K562 (cell line): ENCODE measurements at regions not wholly inside any gene's neighbourhood (a gene's known extent, or its start where the extent isn't known, plus 50 kb on each side); places are given as distances from the start of the nearest gene placed in this dataset.
A peak's percentile ranks its signal among the peaks of the same experiment; 100 is the strongest.

Experiments
- ATAC-seq: fragments of 200-7000 bp; cut with Tn5 transposase; 3 replicates; pipeline ENCODE4 v1.9.1; 2020; ENCODE audit warnings: moderate library complexity
- BruUV-seq: library from RNA; stranded (reverse); fragments of 400-500 nt; replicated peaks from 2 replicates; lab custom pipeline; 2021; lab: Mats Ljungman, UMichigan
- CTCF ChIA-PET: fragments of 300-600 bp; formaldehyde crosslinking; extraction: SDS; loops from one replicate; lab custom pipeline; 2021; ENCODE audit warnings: low intra/inter-chr PET ratio; lab: Yijun Ruan, JAX
- POLR2A ChIA-PET: fragments of 300-600, 350-650 bp; sonication (Branson Sonifier 250); formaldehyde crosslinking; extraction: SDS; loops from one replicate; lab custom pipeline; 2021; ENCODE audit warnings: antibody characterized with exemption, inconsistent platforms; lab: Yijun Ruan, JAX
- DNase-seq, 4 experiments: peaks; one replicate each; pipeline versions ENCODE4 v3.0.0 to v3.0.0-alpha.2; 2011 to 2018; ENCODE audit warnings: low spot score in 3 of 4, mixed read lengths in 3 of 4; ENCODE audit errors: extremely low read depth in 1 of 4
- FAIRE-seq: peaks from 2 replicates; lab custom pipeline; 2011; peaks lifted over from hg19 to GRCh38; lab: Jason Lieb, UNC
- H2AFZ ChIP-seq: 2 replicates; pipeline ENCODE4 v1.6.0; 2011; ENCODE audit warnings: low read depth, low read length, control low read depth, inconsistent platforms
- H3K27ac ChIP-seq: fragments of 200-600 bp; 3 replicates; pipeline ENCODE4 v1.8.0; 2011; ENCODE audit warnings: low read depth, mild to moderate bottlenecking, control low read depth, inconsistent platforms, low read length, moderate library complexity, mixed read lengths; ENCODE audit errors: extremely low read depth
- H3K27me3 ChIP-seq, 2 experiments: fragments of 300-600 bp in 1 of 2; 2 replicates in 1 of 2; 3 replicates in 1 of 2; pipeline versions ENCODE4 v1.6.0 to v1.8.0; 2011; ENCODE audit warnings: inconsistent platforms in 2 of 2, low read length in 2 of 2, mild to moderate bottlenecking in 1 of 2, mixed read lengths in 1 of 2, moderate library complexity in 1 of 2; ENCODE audit not compliant: control insufficient read depth in 2 of 2, insufficient read depth in 2 of 2
- H3K36me3 ChIP-seq: fragments of 300-600 bp; 3 replicates; pipeline ENCODE4 v1.8.0; 2011; ENCODE audit warnings: mild to moderate bottlenecking, low read length, inconsistent platforms; ENCODE audit not compliant: control insufficient read depth, insufficient read depth
- H3K4me1 ChIP-seq, 2 experiments: fragments of 200-600 bp in 1 of 2; replicated peaks in 1 of 2; 2 replicates in 1 of 2; 3 replicates in 1 of 2; pipeline versions ENCODE4 v1.5.1 to v1.8.0; 2011; ENCODE audit warnings: inconsistent platforms in 2 of 2, low read length in 2 of 2, mild to moderate bottlenecking in 1 of 2, mixed read lengths in 1 of 2, moderate library complexity in 1 of 2; ENCODE audit not compliant: control insufficient read depth in 2 of 2, insufficient read depth in 2 of 2
- H3K4me2 ChIP-seq: 2 replicates; pipeline ENCODE4 v1.6.1; 2011; ENCODE audit warnings: low read length, control low read depth, inconsistent platforms, mixed read lengths; ENCODE audit not compliant: insufficient read depth
- H3K4me3 ChIP-seq: fragments of 200-600 bp; sonication (generic), shearing (Covaris generic); 2 replicates; pipeline ENCODE4 v1.5.1; 2016; ENCODE audit warnings: control low read depth, inconsistent platforms
- H3K79me2 ChIP-seq: fragments of 200-600 bp; 3 replicates; pipeline ENCODE4 v1.8.0; 2011; ENCODE audit warnings: low read length, inconsistent platforms; ENCODE audit not compliant: control insufficient read depth, insufficient read depth
- H3K9ac ChIP-seq, 2 experiments: 2 replicates each; pipeline versions ENCODE4 v1.6.0 to v1.6.1; 2011; ENCODE audit warnings: low read depth in 2 of 2, low read length in 2 of 2, control low read depth in 1 of 2, inconsistent platforms in 1 of 2, mild to moderate bottlenecking in 1 of 2, mixed read lengths in 1 of 2; ENCODE audit not compliant: insufficient read depth in 1 of 2
- H3K9me1 ChIP-seq: one replicate; pipeline ENCODE4 v1.6.0; 2011; ENCODE audit warnings: inconsistent platforms, mild to moderate bottlenecking, low read length, moderate library complexity; ENCODE audit not compliant: control insufficient read depth, insufficient read depth
- H3K9me3 ChIP-seq: replicated peaks from 2 replicates; pipeline ENCODE4 v1.5.1; 2011; ENCODE audit warnings: low read depth, low read length, inconsistent platforms; ENCODE audit not compliant: control insufficient read depth, insufficient read depth
- H4K20me1 ChIP-seq: replicated peaks from 2 replicates; pipeline ENCODE4 v1.6.1; 2011; ENCODE audit warnings: low read length, inconsistent platforms, mixed read lengths; ENCODE audit not compliant: control insufficient read depth, insufficient read depth
- CGGBP1 ChIP-seq: fragments of 250-450 bp; sonication (Bioruptor Pico); IDR thresholded peaks from 2 replicates; pipeline ENCODE4 v1.9.0; 2021; ENCODE audit warnings: mild to moderate bottlenecking
- CUX1 ChIP-seq: fragments of 200-800 bp; sonication (Bioruptor generic); IDR thresholded peaks from 2 replicates; pipeline ENCODE4 v1.6.1; 2016; ENCODE audit warnings: missing genetic modification characterization, missing compliant biosample characterization
- GATAD2A ChIP-seq: fragments of 450-650 bp; IDR thresholded peaks from 2 replicates; pipeline ENCODE4 v1.6.1; 2017
- MCM3 ChIP-seq: fragments of 450-650 bp; IDR thresholded peaks from 2 replicates; pipeline ENCODE4 v1.6.1; 2016
- PKNOX1 ChIP-seq: fragments of 450-650 bp; IDR thresholded peaks from 2 replicates; pipeline ENCODE4 v1.6.1; 2016
- POLR2A ChIP-seq: fragments of 450-650 bp; conservative IDR thresholded peaks from 2 replicates; pipeline ENCODE4 v1.6.1; 2016
- ZBTB33 ChIP-seq: sonication (generic); formaldehyde crosslinking; IDR thresholded peaks from 2 replicates; pipeline ENCODE4 v1.8.1; 2023; ENCODE audit warnings: mild to moderate bottlenecking, missing genetic modification reagents
- ZNF76 ChIP-seq: fragments of 250-450 bp; sonication (Bioruptor Pico); IDR thresholded peaks from 2 replicates; pipeline ENCODE4 v1.4.0; 2020; ENCODE audit warnings: mild to moderate bottlenecking, moderate library complexity, borderline replicate concordance
- WGBS: fragments of 100-300 bp; shearing (Covaris generic); methylation state at CpG from one replicate; pipeline ENCODE4 v1.1.6; 2016; ENCODE audit warnings: low coverage, mixed read lengths; ENCODE audit not compliant: insufficient coverage; ENCODE audit errors: missing lambda C conversion rate; 5-methylcytosine and 5-hydroxymethylcytosine counted together
- in situ Hi-C: fragments of 300-500 bp; cut with MboI; formaldehyde crosslinking; loops from 4 replicates; pipeline ENCODE4 v1.15.0; 2018; ENCODE audit warnings: inconsistent platforms, mixed read lengths
- intact Hi-C: fragments of 100-400 bp; cut with micrococcal nuclease; formaldehyde crosslinking; loops from 2 replicates; pipeline ENCODE4 v1.14.2; 2022

GRCh38 chr6:41489120-41489851 lies 56.9 kb upstream of the FOXP4 start:
- Histone ChIP-seq H3K27ac (no peak overlapping the region), H3K9me3 (no peaks in the 10 kb centered on the region), H3K9me1 (no peaks in the 10 kb centered on the region), H3K9ac (no peak overlapping the region), H3K27me3 (peaks cover 58 to 78% of the 10 kb centered on the region in 2 experiments), H3K4me1 (peaks cover 0 to 3% of the 10 kb centered on the region in 2 experiments; a peak in 2 of 5 replicates), H4K20me1 (peaks cover 6% of the 10 kb centered on the region), H3K4me3 (no peak overlapping the region), H2AFZ (no peak overlapping the region), H3K36me3 (no peaks in the 10 kb centered on the region), H3K79me2 (no peaks in the 10 kb centered on the region)
- 2% methylated on average over 16 of the region's 16 CpGs for WGBS
- FAIRE-seq, result no peak
- no peak for DNase-seq
- POLR2A ChIA-PET, result interaction anchor here (0.6 kb wide), 1 partner anchor 731 kb away, joined by 4 read pairs; no protein-coding TSS in a partner anchor
- no TSS peak for BruUV-seq
- CTCF ChIA-PET, result no interaction called here
- no peak for ATAC-seq
- intact Hi-C loops, result no loop called here
- in situ Hi-C loops, result no loop called here
- no peak for TF ChIP-seq ZBTB33
- no peak for TF ChIP-seq POLR2A
- no peak for TF ChIP-seq GATAD2A
- 0 out of 2 replicates have a peak, but pooled peaks have one; percentile 20 for TF ChIP-seq PKNOX1
- TF ChIP-seq ZNF76, result no peak
- no peak for TF ChIP-seq CUX1 (CRISPR knock-in tag)
- TF ChIP-seq CGGBP1 (CRISPR knock-in tag), result no peak
- TF ChIP-seq MCM3, result no peak
- TF ChIP-seq, all 486 proteins: peak for 1
- H3K4me2 ChIP-seq, result no peak overlapping the region
